ENCODE measurements at regions not wholly inside any gene's neighbourhood (a gene's known extent, or its start where the extent isn't known, plus 50 kb on each side); places are given as distances from the start of the nearest gene placed in this dataset.
"Not testable (repeated sequence)": the region's sequence is repeated elsewhere in the genome, so short reads cannot be mapped to it uniquely, and the experiment has no call there.

DNA sequence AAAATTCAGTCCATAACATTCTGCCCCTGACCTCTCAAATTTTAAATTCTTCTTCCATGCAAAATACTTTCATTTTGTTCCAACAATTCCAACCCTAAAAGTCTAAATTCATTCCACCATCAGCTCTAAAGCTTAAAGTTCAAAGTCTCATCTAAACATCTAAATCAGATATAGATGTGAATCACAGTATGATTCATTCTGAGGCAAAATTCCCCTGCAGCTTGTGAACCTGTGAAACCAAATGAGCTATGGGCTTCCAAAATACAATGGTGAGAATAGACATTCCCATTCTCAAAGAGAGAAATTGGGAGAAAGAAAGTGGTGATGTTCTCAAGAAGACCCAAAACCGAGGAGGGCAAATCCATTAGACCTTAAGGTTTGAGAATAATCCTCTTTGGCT lies 309.8 kb downstream of the HIVEP2 start:
- no peak for DNase-seq (ENCODE audit: low read depth, low spot score)

- DNase-seq (ENCODE audit: low read depth, low spot score) = no peak
Observed at GRCh38 chr6:142637624-142638351, 307.2 kb downstream of the HIVEP2 start.

- DNase-seq (ENCODE audit: low read depth, low spot score) = no peak
Observed at GRCh38 chr6:142642651-142643050, 302.3 kb downstream of the HIVEP2 start.

DNA sequence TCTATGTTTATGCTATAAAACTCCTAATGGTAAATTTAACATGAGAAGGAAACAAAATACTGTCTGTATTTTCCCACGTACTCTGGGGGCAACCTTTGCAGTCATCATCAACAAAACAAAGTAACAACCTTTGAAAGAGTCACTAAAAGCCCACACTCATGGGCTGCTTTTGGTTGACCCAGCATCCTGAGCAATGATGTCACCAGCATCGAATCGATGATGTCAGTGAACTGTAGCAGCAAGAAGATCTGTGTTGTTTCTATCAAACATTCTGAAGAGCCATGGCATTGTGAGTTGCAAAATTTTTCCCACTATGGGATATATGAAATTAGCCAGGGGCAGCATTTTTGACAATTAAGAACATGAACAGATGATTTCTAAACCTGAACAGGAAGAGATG lies 300.1 kb downstream of the HIVEP2 start:
- no peak for DNase-seq (ENCODE audit: low read depth, low spot score)

DNA sequence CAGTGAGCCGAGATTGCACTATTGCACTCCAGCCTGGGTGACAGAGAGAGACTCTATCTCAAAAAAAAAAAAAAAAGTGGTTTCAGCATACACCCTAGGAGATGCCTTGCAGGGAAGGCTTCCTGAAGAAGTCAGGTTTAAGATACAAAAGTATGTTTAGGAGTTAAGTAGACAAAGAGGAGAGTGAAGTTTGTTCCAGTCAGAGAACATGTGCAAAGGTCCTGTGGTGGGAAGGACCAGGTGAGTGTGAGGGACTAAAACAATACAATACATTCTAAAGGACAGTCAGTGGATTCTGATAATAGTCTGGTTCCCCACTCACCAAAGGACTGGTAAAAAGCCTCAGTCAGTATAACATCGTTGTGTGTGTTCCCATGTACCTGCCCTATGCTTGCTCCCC lies 299.3 kb downstream of the HIVEP2 start:
- DNase-seq (ENCODE audit: low read depth, low spot score) = no peak

GRCh38 chr6:142647449-142648035 lies 297.4 kb downstream of the HIVEP2 start:
- DNase-seq (ENCODE audit: low read depth, low spot score) = no peak

GRCh38 chr6:142648036-142648451 lies 296.9 kb downstream of the HIVEP2 start:
- no peak for DNase-seq (ENCODE audit: low read depth, low spot score)

DNA sequence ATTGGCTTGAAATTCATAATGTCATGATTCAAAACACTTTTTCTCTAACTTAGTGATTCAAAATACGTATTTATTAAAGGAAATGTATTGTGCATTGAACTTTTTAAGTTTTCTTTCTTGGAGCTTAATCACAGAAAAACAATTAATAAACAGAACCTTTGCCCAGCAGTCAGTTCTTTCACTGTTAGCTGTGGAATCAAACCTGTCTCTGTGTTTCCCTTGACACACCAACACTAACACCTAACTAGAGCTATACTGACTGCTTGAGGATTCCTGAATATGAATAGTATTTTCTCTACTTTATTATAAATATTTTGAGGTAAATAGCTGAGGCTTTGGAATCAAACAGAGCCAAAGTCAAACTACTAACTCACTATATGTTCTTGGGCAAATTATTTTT lies 296.4 kb downstream of the HIVEP2 start:
- no peak for DNase-seq (ENCODE audit: low read depth, low spot score)

GRCh38 chr6:142649438-142650234 lies 295.3 kb downstream of the HIVEP2 start:
- not testable (repeated sequence) for DNase-seq (ENCODE audit: low read depth, low spot score)

GRCh38 chr6:142651384-142651783 lies 293.6 kb downstream of the HIVEP2 start:
- no peak for DNase-seq (ENCODE audit: low read depth, low spot score)

DNA sequence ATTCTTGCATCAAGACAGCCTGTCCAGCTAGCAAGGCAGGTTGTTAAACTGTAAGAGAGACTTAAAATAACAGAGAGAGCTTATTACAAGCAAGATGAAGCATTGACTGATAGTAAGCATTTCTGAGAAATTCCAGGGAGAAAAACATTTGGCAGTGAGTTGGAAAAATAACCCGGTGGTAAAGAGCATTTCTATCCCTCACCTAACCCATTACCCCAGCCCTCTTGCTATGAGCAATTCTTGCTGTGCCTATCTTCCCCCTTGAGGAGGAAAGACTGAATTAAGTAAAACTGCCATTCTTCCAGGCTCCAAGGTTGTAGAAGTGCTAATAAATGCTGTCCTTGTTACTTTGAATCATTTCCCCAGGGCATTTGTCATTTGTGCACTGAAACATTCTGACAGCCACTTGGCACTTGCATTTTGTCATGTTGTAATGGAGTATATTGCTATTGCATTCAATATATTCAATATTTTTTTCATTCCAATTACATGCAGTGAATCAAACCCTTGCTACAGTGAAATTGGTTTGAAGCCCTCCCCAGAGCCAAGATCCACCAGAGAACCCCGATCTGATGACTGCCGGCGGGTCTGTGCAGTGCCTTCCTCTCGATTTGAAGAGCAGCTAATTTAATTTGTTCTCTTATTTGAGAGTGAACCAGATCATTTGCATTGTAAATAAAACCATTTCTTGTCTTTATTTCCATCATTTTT lies 291.1 kb downstream of the HIVEP2 start:
- DNase-seq (ENCODE audit: low read depth, low spot score) = no peak

- DNase-seq (ENCODE audit: low read depth, low spot score) = no peak
Observed at GRCh38 chr6:142659661-142660060, 285.3 kb downstream of the HIVEP2 start.

GRCh38 chr6:142665393-142665792 lies 279.6 kb downstream of the HIVEP2 start:
- DNase-seq (ENCODE audit: low read depth, low spot score) = no peak

- DNase-seq (ENCODE audit: low read depth, low spot score) = no peak
Observed at GRCh38 chr6:142666599-142667185, 278.3 kb downstream of the HIVEP2 start.

DNA sequence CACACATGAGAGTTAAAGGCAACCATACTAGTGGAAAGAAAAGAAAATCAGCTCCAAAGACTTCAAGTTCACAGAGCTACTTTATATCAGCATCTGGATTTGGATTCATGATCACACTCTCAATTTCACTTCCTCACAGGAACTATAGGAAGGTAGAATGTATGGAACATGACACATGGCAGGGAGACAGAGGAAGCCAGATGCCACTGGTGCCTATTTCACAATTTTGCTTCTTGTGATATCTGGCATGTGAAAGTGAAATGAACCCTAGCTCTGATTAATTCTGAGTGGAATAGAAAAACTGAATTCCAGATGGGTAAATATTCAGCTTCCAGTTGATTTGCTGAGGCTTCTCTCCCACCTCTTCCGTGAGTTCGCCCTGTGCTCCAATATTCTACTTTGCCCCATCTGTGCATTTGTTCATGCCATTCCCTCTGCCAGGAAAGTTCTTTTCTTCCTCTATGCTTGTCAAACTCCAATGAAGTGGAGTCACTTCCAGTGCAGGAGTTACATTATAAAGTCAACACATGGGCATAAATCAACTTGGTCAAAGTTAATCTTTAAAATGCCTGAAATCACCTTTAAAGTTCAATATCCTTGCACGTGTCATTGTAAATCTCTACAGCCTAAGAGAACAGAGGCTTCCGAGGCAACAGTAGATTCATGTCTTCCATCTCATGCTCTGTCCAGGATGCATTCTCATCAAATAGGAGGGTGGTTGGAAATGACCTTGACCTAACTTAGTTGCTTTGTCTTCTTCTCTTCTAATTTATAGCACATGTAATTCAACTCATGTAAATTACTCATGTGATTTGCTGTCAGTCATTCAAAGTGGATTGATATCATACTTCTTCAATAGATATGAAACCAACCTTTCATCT lies 275.3 kb downstream of the HIVEP2 start:
- no peak for DNase-seq (ENCODE audit: low read depth, low spot score)

DNA sequence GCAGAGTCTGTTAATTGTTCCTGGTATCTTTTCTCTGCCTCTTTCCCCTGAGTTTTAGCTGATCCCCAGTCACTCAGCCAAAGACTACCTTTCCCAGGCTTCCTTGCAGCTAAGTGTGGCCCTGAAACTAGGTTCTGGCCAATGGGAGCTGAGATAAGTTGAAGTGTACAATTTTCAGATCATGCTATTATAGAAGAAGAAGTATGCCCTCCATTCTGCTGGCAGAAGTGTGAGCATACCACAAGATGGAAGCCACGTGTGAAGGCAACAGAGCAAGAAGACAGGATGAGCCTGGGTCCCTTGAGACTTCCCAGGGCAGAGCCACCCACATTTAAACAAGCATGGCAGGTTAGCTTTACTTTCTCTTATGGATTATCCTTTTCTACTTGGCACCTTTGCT lies 273.2 kb downstream of the HIVEP2 start:
- no peak for DNase-seq (ENCODE audit: low read depth, low spot score)

DNA sequence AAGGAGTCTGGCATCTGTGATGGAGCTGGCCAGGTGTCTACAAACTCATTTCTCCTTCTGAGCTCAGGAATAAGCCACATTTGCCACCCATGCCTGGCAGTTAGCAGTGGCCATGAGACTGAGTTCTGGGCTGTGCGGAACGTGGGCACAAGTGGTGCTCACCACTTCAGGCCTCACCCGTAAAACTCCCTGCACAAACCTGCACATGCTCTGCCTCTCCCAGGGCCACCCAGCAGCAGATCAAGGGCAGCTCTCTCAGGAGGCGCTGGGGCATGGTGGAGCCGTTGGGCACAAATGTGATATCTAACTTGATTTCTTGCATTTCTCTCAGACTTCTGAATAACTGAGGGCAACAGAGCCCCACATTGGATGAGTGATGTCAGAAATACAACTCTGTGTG lies 269.5 kb downstream of the HIVEP2 start:
- no peak for DNase-seq (ENCODE audit: low read depth, low spot score)

DNA sequence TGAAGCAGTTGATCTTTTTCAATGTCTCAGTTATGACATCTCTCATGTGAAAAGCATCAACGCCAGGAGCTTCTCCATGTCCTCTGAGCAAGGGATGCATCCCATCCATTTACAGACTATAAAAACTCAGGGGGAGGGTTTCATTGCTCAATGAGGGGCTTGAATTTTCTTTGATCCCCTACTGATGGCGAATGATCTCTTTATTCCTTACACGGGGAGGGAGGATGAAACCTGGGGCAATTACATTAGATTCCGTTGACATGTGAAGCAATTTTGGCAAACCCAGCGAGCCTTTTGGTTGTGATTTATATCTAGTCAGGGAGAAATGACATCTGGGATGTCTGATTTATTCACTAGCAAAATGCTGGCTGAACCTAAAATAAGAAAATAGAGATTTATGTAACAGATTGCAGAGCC lies 268.9 kb downstream of the HIVEP2 start:
- no peak for DNase-seq (ENCODE audit: low read depth, low spot score)

DNA sequence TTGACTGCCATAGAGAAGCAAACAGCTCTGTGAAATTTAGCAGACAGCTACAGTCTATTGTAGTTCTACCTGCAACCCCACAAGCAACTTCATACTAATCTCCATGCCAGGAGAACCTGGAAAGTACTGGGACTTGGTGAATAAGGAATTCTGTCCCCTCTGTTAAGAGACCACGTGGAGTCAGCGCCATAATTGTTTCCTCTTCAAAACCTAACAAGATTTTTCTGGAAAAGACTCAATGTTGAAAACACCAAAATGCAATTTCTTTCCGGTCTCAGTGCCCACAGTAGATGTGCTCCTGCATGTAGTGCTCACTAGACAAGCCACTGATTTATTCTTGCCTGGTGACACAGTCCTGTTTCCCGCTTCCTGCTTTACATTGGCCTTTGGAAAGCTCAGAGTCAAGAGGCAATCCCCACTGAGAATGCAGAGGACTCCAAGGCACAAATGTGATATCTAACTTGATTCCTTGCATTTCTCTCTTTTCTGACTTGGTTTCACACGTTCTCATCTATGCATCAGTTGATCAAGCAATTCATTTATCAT lies 268.3 kb downstream of the HIVEP2 start:
- no peak for DNase-seq (ENCODE audit: low read depth, low spot score)
